Hematopoietic multipotent progenitor cell treated with erythropoietin and hydrocortisone succinate and interleukin-3 and kit ligand, for 6 days (in vitro differentiated cells): ENCODE measurements at regions not wholly inside any gene's neighbourhood (a gene's known extent, or its start where the extent isn't known, plus 50 kb on each side); places are given as distances from the start of the nearest gene placed in this dataset.
"Not testable (repeated sequence)": the region's sequence is repeated elsewhere in the genome, so short reads cannot be mapped to it uniquely, and the experiment has no call there.

Experiments used
- DNase-seq: peaks from one replicate; pipeline ENCODE4 v3.0.0-alpha.2; 2015

- DNase-seq, result no peak
Measured at GRCh38 chr1:213539464-213539863, 448.3 kb upstream of the PROX1 start.

DNA sequence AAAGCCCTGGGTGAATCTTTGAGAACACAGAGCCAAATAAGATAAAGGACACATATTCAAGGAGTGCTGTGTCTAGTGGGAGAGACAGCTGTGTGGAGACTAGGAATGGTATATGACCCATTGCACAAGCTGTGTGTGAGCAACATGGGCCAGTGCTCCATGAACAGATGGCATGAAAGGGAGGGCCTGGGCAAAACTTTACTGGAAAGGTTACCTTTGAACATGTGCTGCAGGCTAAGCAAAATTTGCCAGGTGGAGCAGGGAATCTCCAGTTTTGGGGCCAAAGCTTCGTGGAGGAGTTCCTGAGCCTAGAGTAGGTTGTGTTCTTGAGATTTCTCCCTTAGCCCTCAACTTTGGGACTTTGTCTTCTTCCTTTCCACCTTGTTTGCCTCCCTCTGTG lies 446.1 kb upstream of the PROX1 start:
- DNase-seq, result no peak

GRCh38 chr1:213545181-213545580 lies 442.6 kb upstream of the PROX1 start:
- DNase-seq, result not testable (repeated sequence)

GRCh38 chr1:213549982-213550381 lies 437.8 kb upstream of the PROX1 start:
- DNase-seq, result no peak

- no peak for DNase-seq
Measured at GRCh38 chr1:213550804-213551203, 437.0 kb upstream of the PROX1 start.

- no peak for DNase-seq
Measured at GRCh38 chr1:213552045-213552444, 435.7 kb upstream of the PROX1 start.

DNA sequence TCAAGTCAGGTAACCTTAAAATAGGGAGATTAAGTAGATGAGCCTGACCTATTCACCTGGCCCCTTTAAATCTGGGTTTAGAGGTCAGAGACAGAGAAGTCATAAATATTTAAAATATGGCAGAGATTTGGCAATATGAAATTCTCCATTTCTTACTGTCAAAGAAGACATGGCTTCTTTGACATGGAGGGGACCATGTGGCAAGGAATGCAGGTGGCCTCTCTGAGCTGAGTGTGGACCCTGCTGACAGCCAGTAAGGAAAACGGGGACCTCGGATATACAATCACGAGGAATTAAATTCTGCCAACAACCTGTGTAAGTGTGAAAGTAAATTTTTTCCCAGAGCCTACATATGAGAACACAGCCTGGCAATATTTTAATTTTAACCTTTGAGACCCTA lies 427.5 kb upstream of the PROX1 start:
- DNase-seq, result no peak

GRCh38 chr1:213561870-213562269 lies 425.9 kb upstream of the PROX1 start:
- DNase-seq, result no peak

- peak; percentile 6 for DNase-seq
Measured at GRCh38 chr1:213564215-213564659, 423.5 kb upstream of the PROX1 start.

DNA sequence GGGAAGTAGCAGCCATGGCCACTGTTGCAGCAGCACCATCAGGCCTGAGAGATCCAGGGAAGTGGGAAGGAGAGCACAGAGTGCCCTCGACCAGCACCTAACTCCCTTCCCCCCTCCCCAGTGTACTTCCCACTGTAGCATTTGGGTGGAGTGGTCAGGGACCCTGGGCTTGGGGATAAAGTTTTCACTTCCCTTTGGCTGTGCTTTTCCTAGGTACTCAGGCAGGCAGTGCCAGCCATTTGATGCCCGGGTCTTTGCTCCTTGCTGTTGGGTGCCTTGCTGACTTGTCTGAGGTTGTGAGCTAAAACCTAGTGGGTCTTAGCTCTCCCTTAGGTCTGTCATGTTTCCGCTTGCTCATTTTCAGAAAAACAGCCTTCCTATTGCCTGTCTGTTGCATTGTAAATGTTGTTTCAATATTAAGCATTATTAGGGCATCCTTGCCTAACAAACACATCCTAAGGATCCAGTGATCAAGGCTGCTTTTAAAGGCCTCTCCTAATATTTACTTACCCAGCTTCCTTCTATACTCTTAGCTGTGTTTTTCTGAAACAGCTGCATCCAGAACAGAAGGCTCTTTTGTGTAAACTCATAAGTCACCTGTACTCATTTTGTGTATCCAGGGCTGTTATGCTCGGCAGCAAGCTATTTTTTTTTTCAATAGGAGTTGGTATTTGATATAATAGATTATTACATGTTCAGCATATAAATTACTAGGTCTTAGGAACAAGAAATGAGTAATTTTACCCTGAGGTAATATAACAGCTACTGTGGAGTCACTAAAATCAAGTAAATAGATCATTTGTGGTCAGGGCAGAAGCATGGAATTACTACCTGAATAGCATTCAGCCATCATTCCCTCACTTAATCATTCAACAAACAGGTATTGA lies 418.6 kb upstream of the PROX1 start:
- no peak for DNase-seq

DNA sequence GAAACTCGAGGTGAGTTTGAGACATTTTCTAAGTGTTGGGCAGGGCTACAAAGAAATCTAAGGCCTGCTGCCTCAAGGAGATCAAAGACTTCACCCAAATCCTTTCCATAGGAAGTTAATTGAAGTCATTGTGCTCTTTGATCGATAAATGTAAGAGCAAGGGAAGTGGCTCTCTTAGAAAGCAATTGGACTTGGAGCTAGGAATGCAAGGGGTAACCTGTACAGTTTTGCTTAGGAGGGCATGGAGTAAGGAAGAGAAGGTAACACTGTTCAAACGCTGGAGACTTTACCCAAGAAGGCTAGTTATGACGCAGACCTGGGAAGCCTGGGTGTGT lies 418.0 kb upstream of the PROX1 start:
- no peak for DNase-seq

DNA sequence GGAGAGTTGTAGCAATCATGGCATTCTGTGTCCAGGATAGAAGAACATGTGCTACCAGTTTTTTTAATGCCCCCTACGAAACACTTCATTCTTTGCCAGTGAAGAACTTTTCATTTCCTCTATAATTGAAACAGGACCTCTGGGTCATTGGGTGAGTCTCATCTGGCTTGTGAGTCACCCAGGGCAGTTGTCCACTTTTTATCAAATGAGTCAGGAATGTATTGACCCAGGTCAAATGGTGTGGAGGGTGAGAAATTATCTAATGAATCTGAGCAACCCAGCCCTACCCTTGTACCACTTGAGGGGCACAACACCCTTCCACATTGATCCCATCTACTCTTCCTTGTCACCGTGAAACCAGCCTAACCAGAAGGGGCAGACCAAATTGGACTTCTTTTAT lies 417.3 kb upstream of the PROX1 start:
- DNase-seq, result no peak

- no peak for DNase-seq
Measured at GRCh38 chr1:213571419-213571818, 416.4 kb upstream of the PROX1 start.

DNA sequence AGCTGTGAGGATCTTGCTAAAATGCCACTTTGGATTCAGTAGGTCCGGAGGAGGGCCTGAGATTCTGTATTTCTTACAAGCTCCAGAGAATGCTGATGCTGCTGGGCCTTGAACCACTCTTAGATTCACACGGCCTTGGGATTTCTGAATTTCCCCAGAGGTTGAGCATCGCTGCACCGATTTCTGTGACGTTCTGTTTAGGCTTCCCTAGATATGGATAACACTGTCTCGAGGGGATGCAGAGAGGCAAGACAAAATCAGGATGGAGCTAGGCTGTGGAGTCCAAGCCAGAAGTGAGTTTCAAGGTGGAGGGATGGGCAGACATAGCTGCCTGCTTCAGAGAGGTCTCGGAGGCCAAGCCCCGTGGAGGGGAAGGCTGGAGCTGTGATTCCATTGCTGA lies 415.9 kb upstream of the PROX1 start:
- no peak for DNase-seq

- DNase-seq, result no peak
Measured at GRCh38 chr1:213572912-213573647, 414.7 kb upstream of the PROX1 start.

DNA sequence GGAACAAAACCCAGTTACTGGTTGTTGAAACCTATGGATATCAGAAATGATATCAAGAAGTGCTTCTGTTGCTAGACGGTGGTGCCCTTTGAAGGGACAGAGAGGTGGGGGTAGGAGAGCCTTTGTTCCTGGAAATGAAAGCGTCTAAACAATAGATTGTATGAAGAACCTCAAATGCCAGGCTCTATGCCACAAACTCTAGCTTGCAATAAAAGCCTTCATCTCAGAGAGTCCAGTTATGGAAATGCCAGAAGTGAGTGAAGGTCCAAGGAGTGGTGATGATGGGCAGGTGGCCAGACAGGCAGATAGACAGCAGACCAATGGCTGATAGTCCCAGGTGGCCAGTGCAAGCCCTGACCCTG lies 414.1 kb upstream of the PROX1 start:
- no peak for DNase-seq

DNA sequence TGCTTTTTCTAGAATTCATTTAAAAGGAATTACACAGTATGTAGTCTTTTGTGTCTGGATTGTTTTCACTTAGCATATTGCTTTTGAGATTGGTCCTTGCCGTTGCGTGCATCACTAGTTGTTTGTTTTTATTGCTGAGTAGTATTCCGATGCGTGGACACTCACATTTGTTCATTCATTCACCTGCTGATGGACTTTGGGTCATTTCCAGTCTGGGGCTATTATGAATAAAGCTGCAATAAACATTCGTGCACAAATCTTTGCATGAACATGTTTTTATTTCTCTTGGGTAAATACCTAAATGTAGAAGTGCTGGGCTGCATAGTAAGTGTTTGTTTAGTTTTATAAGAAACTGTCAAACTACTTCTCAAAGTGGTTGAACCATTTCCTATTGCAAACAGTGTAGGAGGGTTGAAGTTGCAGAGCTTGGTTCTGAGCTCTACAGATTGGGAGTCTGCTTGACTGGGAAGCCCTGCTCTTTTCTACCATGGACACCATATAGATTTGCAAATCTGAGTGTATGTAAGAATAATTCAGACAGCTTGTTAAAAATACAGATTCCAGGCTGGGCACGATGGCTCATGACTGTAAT lies 404.7 kb upstream of the PROX1 start:
- DNase-seq, result no peak

DNA sequence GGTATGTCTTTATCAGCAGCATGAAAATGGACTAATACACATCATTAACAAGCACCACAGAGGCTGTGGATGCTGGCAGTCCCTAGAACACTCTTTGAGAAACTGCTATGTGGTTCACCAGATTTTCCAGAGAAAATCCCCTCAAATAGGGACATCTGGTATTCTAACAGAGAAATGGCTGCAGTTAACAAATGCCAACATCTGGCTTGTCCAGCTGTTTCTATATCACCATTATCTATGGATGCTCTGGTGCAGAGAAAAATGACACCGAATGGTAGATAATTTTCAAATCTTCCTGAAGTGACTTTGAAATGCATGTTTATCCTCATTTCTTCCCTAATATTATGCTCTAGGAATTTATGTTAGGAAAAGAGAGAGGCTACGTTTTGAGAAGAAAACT lies 403.5 kb upstream of the PROX1 start:
- DNase-seq, result no peak

GRCh38 chr1:213585402-213585801 lies 402.4 kb upstream of the PROX1 start:
- DNase-seq, result no peak

DNA sequence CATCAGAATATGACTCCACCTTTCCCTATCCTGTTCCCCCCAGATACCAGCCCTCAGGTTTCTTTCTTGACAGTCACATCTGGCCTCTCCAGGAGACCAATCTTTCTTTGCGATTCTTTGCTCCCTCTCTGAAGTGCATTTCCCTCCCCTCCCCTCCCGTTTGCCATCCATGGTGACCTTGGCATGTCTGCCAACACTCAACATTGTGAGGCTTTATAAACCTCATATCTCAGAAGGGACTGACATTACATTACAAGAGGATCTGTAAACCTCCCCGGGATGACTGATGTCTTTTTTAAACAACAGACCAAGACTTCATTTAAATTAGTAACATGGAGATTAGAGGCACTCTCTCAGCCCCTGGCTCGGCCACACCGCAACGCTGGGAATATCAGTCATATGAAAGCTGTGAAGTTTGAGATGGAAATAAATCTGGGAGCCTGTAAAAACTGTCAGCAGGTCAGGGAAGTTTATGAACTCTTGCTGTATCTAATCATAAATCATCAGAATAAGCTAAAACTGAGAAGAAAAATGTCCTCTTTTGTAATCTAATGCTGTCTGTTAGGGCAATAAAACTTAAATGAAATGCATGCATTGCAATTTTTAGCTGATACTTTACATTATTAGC lies 401.7 kb upstream of the PROX1 start:
- no peak for DNase-seq

GRCh38 chr1:213586587-213586972 lies 401.2 kb upstream of the PROX1 start:
- DNase-seq, result no peak

- no peak for DNase-seq
Measured at GRCh38 chr1:213596729-213597128, 391.0 kb upstream of the PROX1 start.

GRCh38 chr1:213598263-213598662 lies 389.5 kb upstream of the PROX1 start:
- DNase-seq, result no peak

DNA sequence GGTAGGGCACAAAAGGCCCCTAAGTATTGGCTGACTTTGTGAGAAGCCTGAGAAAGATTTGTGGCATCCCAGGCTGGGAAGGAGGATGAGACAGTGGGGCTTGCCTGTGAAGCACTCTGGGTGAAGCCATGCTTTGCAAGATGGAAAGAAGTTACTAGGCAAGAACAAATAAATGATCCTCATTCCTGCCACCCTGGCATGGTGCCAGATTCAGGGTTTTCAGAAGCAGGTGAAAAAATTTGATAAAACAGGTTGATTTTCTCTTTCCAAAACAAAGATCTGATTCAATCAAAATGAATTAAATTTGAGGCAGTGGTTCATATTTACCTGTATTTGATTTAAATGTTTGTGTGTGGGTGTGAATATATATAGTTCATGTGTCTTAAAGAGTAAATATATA lies 386.9 kb upstream of the PROX1 start:
- DNase-seq, result no peak
